ENCODE measurements at regions not wholly inside any gene's neighbourhood (a gene's known extent, or its start where the extent isn't known, plus 50 kb on each side); places are given as distances from the start of the nearest gene placed in this dataset.

GRCh38 chr4:111689731-111690130, 455.5 kb upstream of the FAM241A start:
- TF ChIP-seq MEF2A (IDR thresholded peaks at IDR 0.05; ENCODE audit: control insufficient read depth, low read depth, low read length): no peak
- no peak for TF ChIP-seq XRCC5 (IDR thresholded peaks at IDR 0.05; ENCODE audit: low read depth, low read length)
- no peak for TF ChIP-seq SMAD4 (CRISPR knock-in tag; conservative IDR thresholded peaks at IDR 0.05)
- no peak for TF ChIP-seq HMBOX1 (IDR thresholded peaks at IDR 0.05)
- TF ChIP-seq BACH1 (tag; IDR thresholded peaks at IDR 0.05): no peak
- TF ChIP-seq DEAF1 (CRISPR knock-in tag; IDR thresholded peaks at IDR 0.05): no peak
